ENCODE measurements at regions not wholly inside any gene's neighbourhood (a gene's known extent, or its start where the extent isn't known, plus 50 kb on each side); places are given as distances from the start of the nearest gene placed in this dataset.

GRCh38 chr10:21090609-21091082, 193.5 kb upstream of the NEBL start:
- no peak for TF ChIP-seq CTCF (IDR thresholded peaks at IDR 0.05; ENCODE audit: low read depth, low read length)
- no peak for TF ChIP-seq EZH2phosphoT487 (IDR thresholded peaks at IDR 0.05; ENCODE audit: low read depth)

Data from OCI-LY3 (cell line).